ENCODE measurements at regions not wholly inside any gene's neighbourhood (a gene's known extent, or its start where the extent isn't known, plus 50 kb on each side); places are given as distances from the start of the nearest gene placed in this dataset.

GRCh38 chr18:10226971-10227370, 227.5 kb upstream of the APCDD1 start:
- H3K4me2 ChIP-seq (ENCODE audit: low read length), result no peak overlapping the region
- H3K9me3 ChIP-seq (ENCODE audit: control insufficient read depth, insufficient read depth, low read length), result no peaks in the 10 kb centered on the region

DNA sequence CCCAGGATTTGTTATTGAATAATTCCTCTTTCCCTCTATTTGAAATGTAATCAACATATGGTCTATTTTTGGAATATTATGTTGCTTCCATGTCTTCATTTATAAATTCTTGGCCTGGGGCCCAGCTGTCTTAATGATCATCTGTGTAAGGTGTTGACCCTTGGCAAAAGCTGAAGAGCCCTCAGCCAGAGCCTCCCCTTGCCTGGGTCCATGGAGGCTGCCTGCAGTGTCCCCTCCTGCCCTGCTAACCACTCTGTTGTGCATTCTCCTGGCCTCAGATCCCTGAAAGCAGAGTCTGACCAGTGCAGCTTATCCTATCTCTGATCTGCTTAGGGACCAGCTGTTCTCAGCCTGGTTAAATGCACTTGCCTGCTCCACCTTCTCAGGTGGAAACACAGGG, 226.1 kb upstream of the APCDD1 start:
- Histone ChIP-seq H3K9me2 (replicated peaks; ENCODE audit: control insufficient read depth, low read length) (no peaks in the 10 kb centered on the region), H3K4me3 (ENCODE audit: low read length) (no peak overlapping the region), H3K4me1 (ENCODE audit: control insufficient read depth, low read length) (no peaks in the 10 kb centered on the region), H3K4me2 (ENCODE audit: low read length) (no peak overlapping the region), H4K20me1 (ENCODE audit: control insufficient read depth, insufficient read depth, low read depth, low read length) (no peaks in the 10 kb centered on the region), H3K27me3 (ENCODE audit: control insufficient read depth, low read length) (no peaks in the 10 kb centered on the region), H3K9me3 (ENCODE audit: control insufficient read depth, insufficient read depth, low read length) (no peaks in the 10 kb centered on the region), H3F3A (ENCODE audit: control insufficient read depth, insufficient read depth) (no peaks in the 10 kb centered on the region), H3K27ac (ENCODE audit: low read depth, low read length) (no peak overlapping the region), H3K36me3 (ENCODE audit: control insufficient read depth, low read length) (no peaks in the 10 kb centered on the region), H3K79me2 (ENCODE audit: control insufficient read depth, low read length) (no peaks in the 10 kb centered on the region)
- TF ChIP-seq EZH2phosphoT487 (IDR thresholded peaks at IDR 0.05; ENCODE audit: borderline replicate concordance, low read length), result no peak
- TF ChIP-seq, protein P1, sequence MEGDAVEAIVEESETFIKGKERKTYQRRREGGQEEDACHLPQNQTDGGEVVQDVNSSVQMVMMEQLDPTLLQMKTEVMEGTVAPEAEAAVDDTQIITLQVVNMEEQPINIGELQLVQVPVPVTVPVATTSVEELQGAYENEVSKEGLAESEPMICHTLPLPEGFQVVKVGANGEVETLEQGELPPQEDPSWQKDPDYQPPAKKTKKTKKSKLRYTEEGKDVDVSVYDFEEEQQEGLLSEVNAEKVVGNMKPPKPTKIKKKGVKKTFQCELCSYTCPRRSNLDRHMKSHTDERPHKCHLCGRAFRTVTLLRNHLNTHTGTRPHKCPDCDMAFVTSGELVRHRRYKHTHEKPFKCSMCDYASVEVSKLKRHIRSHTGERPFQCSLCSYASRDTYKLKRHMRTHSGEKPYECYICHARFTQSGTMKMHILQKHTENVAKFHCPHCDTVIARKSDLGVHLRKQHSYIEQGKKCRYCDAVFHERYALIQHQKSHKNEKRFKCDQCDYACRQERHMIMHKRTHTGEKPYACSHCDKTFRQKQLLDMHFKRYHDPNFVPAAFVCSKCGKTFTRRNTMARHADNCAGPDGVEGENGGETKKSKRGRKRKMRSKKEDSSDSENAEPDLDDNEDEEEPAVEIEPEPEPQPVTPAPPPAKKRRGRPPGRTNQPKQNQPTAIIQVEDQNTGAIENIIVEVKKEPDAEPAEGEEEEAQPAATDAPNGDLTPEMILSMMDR (IDR thresholded peaks at IDR 0.05; ENCODE audit: low read depth, low read length, poor library complexity, severe bottlenecking), result no peak

More at GRCh38 chr18:10226971-10227370, 227.5 kb upstream of the APCDD1 start:
- TF ChIP-seq, protein P1 (IDR thresholded peaks at IDR 0.05; ENCODE audit: low read depth, low read length, poor library complexity, severe bottlenecking), result no peak
- TF ChIP-seq EZH2phosphoT487 (IDR thresholded peaks at IDR 0.05; ENCODE audit: borderline replicate concordance, low read length), result no peak
- Histone ChIP-seq H3K4me1 (ENCODE audit: control insufficient read depth, low read length) (no peaks in the 10 kb centered on the region), H4K20me1 (ENCODE audit: control insufficient read depth, insufficient read depth, low read depth, low read length) (no peaks in the 10 kb centered on the region), H3K9me2 (replicated peaks; ENCODE audit: control insufficient read depth, low read length) (no peaks in the 10 kb centered on the region), H3F3A (ENCODE audit: control insufficient read depth, insufficient read depth) (no peaks in the 10 kb centered on the region), H3K27me3 (ENCODE audit: control insufficient read depth, low read length) (no peaks in the 10 kb centered on the region), H3K36me3 (ENCODE audit: control insufficient read depth, low read length) (no peaks in the 10 kb centered on the region), H3K4me3 (ENCODE audit: low read length) (no peak overlapping the region), H3K27ac (ENCODE audit: low read depth, low read length) (no peak overlapping the region), H3K79me2 (ENCODE audit: control insufficient read depth, low read length) (no peaks in the 10 kb centered on the region)

DNA sequence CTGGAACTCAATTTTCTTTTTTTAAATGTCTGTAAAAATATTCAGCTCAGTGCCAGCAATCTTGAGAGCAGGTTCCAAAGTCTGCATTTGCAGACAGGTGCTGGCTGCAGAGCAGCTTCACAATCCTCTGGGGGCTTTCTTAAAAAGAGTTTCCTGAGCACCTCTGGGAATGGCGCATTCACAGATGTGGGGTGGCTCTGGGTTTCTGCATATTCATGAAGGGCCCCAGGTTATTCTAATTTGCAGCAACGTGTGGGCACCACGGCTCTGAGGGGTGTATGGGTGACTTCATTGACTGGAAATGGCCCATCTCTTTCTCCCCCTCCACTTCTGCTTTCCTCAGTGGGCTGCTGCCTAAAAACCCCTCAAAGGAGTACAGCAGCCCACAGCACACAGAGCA, 225.0 kb upstream of the APCDD1 start:
- Histone ChIP-seq H3K36me3 (ENCODE audit: control insufficient read depth, low read length) (no peaks in the 10 kb centered on the region), H4K20me1 (ENCODE audit: control insufficient read depth, insufficient read depth, low read depth, low read length) (no peaks in the 10 kb centered on the region), H3K9me2 (replicated peaks; ENCODE audit: control insufficient read depth, low read length) (no peaks in the 10 kb centered on the region), H3K79me2 (ENCODE audit: control insufficient read depth, low read length) (no peaks in the 10 kb centered on the region), H3K27ac (ENCODE audit: low read depth, low read length) (no peak overlapping the region), H3K27me3 (ENCODE audit: control insufficient read depth, low read length) (no peaks in the 10 kb centered on the region), H3K4me1 (ENCODE audit: control insufficient read depth, low read length) (no peaks in the 10 kb centered on the region), H3K9me3 (ENCODE audit: control insufficient read depth, insufficient read depth, low read length) (no peaks in the 10 kb centered on the region), H3K4me3 (ENCODE audit: low read length) (no peak overlapping the region), H3F3A (ENCODE audit: control insufficient read depth, insufficient read depth) (no peaks in the 10 kb centered on the region), H3K4me2 (ENCODE audit: low read length) (no peak overlapping the region)
- TF ChIP-seq EZH2phosphoT487 (IDR thresholded peaks at IDR 0.05; ENCODE audit: borderline replicate concordance, low read length), result no peak
- TF ChIP-seq, protein P1 (IDR thresholded peaks at IDR 0.05; ENCODE audit: low read depth, low read length, poor library complexity, severe bottlenecking), result no peak

GRCh38 chr18:10230072-10230471, 224.4 kb upstream of the APCDD1 start:
- H3K36me3 ChIP-seq (ENCODE audit: control insufficient read depth, low read length), result no peaks in the 10 kb centered on the region
- no peaks in the 10 kb centered on the region for H3K27me3 ChIP-seq (ENCODE audit: control insufficient read depth, low read length)
- no peak overlapping the region for H3K4me2 ChIP-seq (ENCODE audit: low read length)
- no peak overlapping the region for H3K27ac ChIP-seq (ENCODE audit: low read depth, low read length)
- no peaks in the 10 kb centered on the region for H3K9me2 ChIP-seq (replicated peaks; ENCODE audit: control insufficient read depth, low read length)
- H3K4me3 ChIP-seq (ENCODE audit: low read length), result no peak overlapping the region
- TF ChIP-seq, protein P1 (IDR thresholded peaks at IDR 0.05; ENCODE audit: low read depth, low read length, poor library complexity, severe bottlenecking), result no peak
- TF ChIP-seq EZH2phosphoT487 (IDR thresholded peaks at IDR 0.05; ENCODE audit: borderline replicate concordance, low read length), result no peak
- no peaks in the 10 kb centered on the region for H3K4me1 ChIP-seq (ENCODE audit: control insufficient read depth, low read length)
- H3K9me3 ChIP-seq (ENCODE audit: control insufficient read depth, insufficient read depth, low read length), result no peaks in the 10 kb centered on the region
- no peaks in the 10 kb centered on the region for H3K79me2 ChIP-seq (ENCODE audit: control insufficient read depth, low read length)
- no peaks in the 10 kb centered on the region for H4K20me1 ChIP-seq (ENCODE audit: control insufficient read depth, insufficient read depth, low read depth, low read length)
- H3F3A ChIP-seq (ENCODE audit: control insufficient read depth, insufficient read depth), result no peaks in the 10 kb centered on the region
